ENCODE measurements at regions not wholly inside any gene's neighbourhood (a gene's known extent, or its start where the extent isn't known, plus 50 kb on each side); places are given as distances from the start of the nearest gene placed in this dataset.

DNA sequence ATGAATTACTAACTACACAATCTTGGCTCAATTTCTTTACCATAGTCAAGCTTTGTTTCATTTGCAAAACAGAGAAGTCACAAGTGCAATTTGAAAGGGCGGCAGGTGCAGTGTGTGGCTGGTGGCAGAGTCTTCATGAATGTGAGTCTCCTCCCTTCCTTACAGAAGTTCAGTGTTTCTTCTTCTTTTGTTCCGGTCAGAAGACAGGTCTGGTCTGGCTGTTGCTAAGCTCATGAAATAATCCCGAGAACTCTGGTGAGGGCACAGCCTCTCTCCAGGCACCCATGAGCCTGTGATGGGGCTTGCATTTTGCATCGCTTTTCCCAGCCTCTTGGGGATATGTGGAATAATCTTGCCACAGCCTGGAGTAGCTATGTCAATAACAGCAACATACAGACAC lies 824.8 kb upstream of the SALL3 start:
- Histone ChIP-seq H3K27me3 (no peaks in the 10 kb centered on the region), H3K4me3 (no peak overlapping the region), H3K27ac (no peak overlapping the region), H3K4me1 (no peaks in the 10 kb centered on the region), H3K9me3 (no peaks in the 10 kb centered on the region), H3K36me3 (no peaks in the 10 kb centered on the region)
- DNase-seq (no peak), ATAC-seq (no peak)
- intact Hi-C loops (cut with DNase I) = no loop called here
- TF ChIP-seq, protein P1, sequence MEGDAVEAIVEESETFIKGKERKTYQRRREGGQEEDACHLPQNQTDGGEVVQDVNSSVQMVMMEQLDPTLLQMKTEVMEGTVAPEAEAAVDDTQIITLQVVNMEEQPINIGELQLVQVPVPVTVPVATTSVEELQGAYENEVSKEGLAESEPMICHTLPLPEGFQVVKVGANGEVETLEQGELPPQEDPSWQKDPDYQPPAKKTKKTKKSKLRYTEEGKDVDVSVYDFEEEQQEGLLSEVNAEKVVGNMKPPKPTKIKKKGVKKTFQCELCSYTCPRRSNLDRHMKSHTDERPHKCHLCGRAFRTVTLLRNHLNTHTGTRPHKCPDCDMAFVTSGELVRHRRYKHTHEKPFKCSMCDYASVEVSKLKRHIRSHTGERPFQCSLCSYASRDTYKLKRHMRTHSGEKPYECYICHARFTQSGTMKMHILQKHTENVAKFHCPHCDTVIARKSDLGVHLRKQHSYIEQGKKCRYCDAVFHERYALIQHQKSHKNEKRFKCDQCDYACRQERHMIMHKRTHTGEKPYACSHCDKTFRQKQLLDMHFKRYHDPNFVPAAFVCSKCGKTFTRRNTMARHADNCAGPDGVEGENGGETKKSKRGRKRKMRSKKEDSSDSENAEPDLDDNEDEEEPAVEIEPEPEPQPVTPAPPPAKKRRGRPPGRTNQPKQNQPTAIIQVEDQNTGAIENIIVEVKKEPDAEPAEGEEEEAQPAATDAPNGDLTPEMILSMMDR (IDR thresholded peaks at IDR 0.05) = no peak

DNA sequence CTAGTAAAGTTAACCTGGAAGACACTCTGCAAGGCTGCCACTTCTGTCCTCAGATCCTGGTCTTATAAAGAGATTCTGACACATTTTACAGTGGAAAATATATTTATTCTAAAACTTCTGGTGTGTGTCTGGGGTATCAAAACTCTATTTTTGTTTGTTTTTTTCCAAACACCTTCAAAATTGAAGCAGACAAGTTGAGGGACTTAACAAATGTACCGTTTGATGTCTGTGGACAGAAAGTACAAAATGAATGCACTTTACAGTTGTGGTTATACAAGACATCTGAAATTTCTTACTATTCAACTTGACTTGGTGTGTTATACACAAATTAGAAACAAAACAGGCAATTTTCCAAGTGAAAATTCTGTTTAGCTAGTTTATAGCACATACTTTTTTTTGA lies 823.2 kb upstream of the SALL3 start:
- Histone ChIP-seq H3K4me1 (no peaks in the 10 kb centered on the region), H3K36me3 (no peaks in the 10 kb centered on the region), H3K4me3 (no peak overlapping the region), H3K27ac (no peak overlapping the region), H3K9me3 (no peaks in the 10 kb centered on the region), H3K27me3 (no peaks in the 10 kb centered on the region)
- TF ChIP-seq, protein P1 (IDR thresholded peaks at IDR 0.05) = no peak
- intact Hi-C loops (cut with DNase I) = no loop called here
- DNase-seq = no peak
- ATAC-seq = no peak

DNA sequence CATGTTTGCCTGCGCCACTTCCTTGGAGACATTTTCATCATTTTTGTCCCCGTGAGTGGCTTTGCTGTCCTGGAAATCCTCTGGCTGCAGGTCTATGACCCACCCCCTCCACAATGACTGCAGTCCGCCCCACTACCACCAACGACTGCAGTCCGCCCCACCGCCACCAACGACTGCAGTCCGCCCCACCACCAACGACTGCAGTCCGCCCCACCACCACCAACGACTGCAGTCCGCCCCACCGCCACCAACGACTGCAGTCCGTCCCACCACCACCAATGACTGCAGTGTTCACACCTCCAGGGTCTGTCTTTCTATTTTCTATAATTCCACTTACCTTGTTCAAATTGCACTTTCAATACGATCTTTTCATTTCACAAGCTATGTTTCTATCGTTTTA lies 820.7 kb upstream of the SALL3 start:
- ATAC-seq (no peak), DNase-seq (peak in 1 of 4 donors; percentile 54)
- no peaks in the 10 kb centered on the region for H3K4me1 ChIP-seq
- TF ChIP-seq, protein P1 (IDR thresholded peaks at IDR 0.05) = no peak
- H3K4me3 ChIP-seq = no peak overlapping the region
- no peaks in the 10 kb centered on the region for H3K36me3 ChIP-seq
- no peak overlapping the region for H3K27ac ChIP-seq
- no peaks in the 10 kb centered on the region for H3K27me3 ChIP-seq
- no peaks in the 10 kb centered on the region for H3K9me3 ChIP-seq
- intact Hi-C loops (cut with DNase I) = no loop called here

DNA sequence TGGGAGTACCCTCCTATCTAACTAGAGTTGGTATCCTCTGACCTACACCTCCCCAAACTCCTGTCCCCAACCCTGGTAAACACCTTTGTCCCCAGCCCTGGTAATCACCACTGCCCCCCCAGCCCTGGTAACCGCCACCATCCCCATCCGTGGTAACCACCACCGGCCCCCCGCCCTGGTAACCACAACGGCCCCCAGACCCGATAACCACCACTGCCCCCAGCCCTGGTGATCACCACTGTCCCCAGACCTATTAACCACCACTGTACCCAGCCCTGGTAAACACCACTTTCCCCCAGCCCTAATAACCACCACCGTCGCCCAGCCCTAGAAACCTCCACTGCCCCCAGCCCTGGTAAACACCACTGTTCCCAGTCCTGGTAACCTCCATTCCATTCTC lies 820.2 kb upstream of the SALL3 start:
- Histone ChIP-seq H3K9me3 (no peaks in the 10 kb centered on the region), H3K4me3 (no peak overlapping the region), H3K4me1 (no peaks in the 10 kb centered on the region), H3K27me3 (no peaks in the 10 kb centered on the region), H3K36me3 (no peaks in the 10 kb centered on the region), H3K27ac (no peak overlapping the region)
- DNase-seq = peak in 1 of 4 donors; percentile 63
- TF ChIP-seq, protein P1 (IDR thresholded peaks at IDR 0.05) = no peak
- intact Hi-C loops (cut with DNase I) = no loop called here
- no peak for ATAC-seq

DNA sequence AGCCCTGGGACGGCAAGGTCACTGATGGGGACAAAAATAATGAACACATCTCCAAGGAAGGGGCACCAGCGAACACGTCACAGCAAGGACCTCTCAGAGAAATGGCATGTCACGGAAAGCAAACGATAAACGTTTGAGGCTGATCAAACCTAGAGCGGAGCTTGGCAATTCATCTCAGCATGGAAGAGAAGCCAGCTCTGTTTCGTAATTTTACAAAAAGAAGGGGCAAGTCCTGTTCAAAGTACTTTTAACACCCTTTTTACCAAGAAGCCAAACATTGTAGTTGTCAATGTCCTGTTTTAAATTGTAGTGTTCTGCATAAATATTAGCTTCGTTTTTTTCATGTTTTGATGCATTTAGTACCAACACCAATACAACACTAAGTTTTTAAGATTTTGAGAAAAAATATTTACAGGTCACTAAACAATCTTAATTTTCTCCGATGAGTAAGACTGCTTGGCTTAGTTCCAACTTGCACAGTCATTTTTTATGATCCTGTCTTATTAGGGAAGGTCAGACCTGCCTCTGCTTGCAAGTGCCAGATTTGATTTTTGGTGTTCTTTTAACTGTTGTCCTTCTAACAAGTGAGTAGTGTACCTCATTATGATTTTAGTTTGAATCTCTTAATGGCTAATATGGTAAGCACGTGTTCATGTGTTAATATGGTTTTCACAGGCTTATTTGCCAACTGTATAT lies 818.5 kb upstream of the SALL3 start:
- ATAC-seq = no peak
- no peaks in the 10 kb centered on the region for H3K9me3 ChIP-seq
- no peak for DNase-seq
- intact Hi-C loops (cut with DNase I) = no loop called here
- H3K27me3 ChIP-seq = no peaks in the 10 kb centered on the region
- no peak overlapping the region for H3K4me3 ChIP-seq
- TF ChIP-seq, protein P1 (IDR thresholded peaks at IDR 0.05) = no peak
- H3K4me1 ChIP-seq = no peaks in the 10 kb centered on the region
- no peak overlapping the region for H3K27ac ChIP-seq
- no peaks in the 10 kb centered on the region for H3K36me3 ChIP-seq

Measured in left lung (tissue), 4 donors.